MM.1S (cell line): ENCODE measurements at regions not wholly inside any gene's neighbourhood (a gene's known extent, or its start where the extent isn't known, plus 50 kb on each side); places are given as distances from the start of the nearest gene placed in this dataset.

ENCODE experiments used
- DNase-seq: peaks from one replicate; pipeline ENCODE4 v3.0.0-alpha.2; 2015
- H2AFZ ChIP-seq: fragments of 300-600 bp; sonication (generic); 2 replicates; pipeline ENCODE4 v1.6.0; 2016; ENCODE audit warnings: antibody characterized with exemption, low read length
- H3F3A ChIP-seq: fragments of 300-600 bp; sonication (generic); 2 replicates; pipeline ENCODE4 v1.6.1; 2016; ENCODE audit warnings: mild to moderate bottlenecking, antibody characterized with exemption, low read length, moderate library complexity, mixed read lengths; ENCODE audit not compliant: insufficient read depth
- H3K27ac ChIP-seq: fragments of 300-600 bp; sonication (generic); 2 replicates; pipeline ENCODE4 v1.5.1; 2016; ENCODE audit warnings: mild to moderate bottlenecking, low read length
- H3K27me3 ChIP-seq: fragments of 300-600 bp; sonication (generic); replicated peaks from 2 replicates; pipeline ENCODE4 v1.6.0; 2016; ENCODE audit warnings: low read length; ENCODE audit not compliant: insufficient read depth
- H3K36me3 ChIP-seq: fragments of 300-600 bp; sonication (generic); replicated peaks from 2 replicates; pipeline ENCODE4 v1.6.1; 2016; ENCODE audit warnings: mild to moderate bottlenecking, low read length, mixed read lengths; ENCODE audit not compliant: insufficient read depth
- H3K4me1 ChIP-seq: fragments of 300-600 bp; sonication (generic); 2 replicates; pipeline ENCODE4 v1.6.1; 2016; ENCODE audit warnings: low read length, mixed read lengths
- H3K4me2 ChIP-seq: fragments of 300-600 bp; sonication (generic); 2 replicates; pipeline ENCODE4 v1.6.0; 2016; ENCODE audit warnings: low read depth, low read length
- H3K4me3 ChIP-seq: fragments of 300-600 bp; sonication (generic); 2 replicates; pipeline ENCODE4 v1.5.1; 2016; ENCODE audit warnings: low read length, mixed read lengths
- H3K79me2 ChIP-seq: fragments of 300-600 bp; sonication (generic); 2 replicates; pipeline ENCODE4 v1.6.1; 2016; ENCODE audit warnings: mixed run types, low read length, mixed read lengths
- H3K9ac ChIP-seq: fragments of 300-600 bp; sonication (generic); 2 replicates; pipeline ENCODE4 v1.6.1; 2016; ENCODE audit warnings: low read length, mixed read lengths
- H3K9me2 ChIP-seq: fragments of 300-600 bp; sonication (generic); replicated peaks from 2 replicates; pipeline ENCODE4 v1.6.1; 2016; ENCODE audit warnings: mild to moderate bottlenecking, low read length, mixed read lengths; ENCODE audit not compliant: insufficient read depth
- H3K9me3 ChIP-seq: fragments of 300-600 bp; sonication (generic); replicated peaks from 2 replicates; pipeline ENCODE4 v1.6.1; 2016; ENCODE audit warnings: mild to moderate bottlenecking, low read length, mixed read lengths; ENCODE audit not compliant: insufficient read depth
- H4K20me1 ChIP-seq: fragments of 300-600 bp; sonication (generic); 2 replicates; pipeline ENCODE4 v1.6.1; 2016; ENCODE audit warnings: mild to moderate bottlenecking, low read length, moderate library complexity, mixed read lengths; ENCODE audit not compliant: insufficient read depth
- EZH2 ChIP-seq: fragments of 300-600 bp; sonication (generic); optimal IDR thresholded peaks from 2 replicates; pipeline ENCODE3; 2017; ENCODE audit warnings: low read depth, mild to moderate bottlenecking, antibody characterized with exemption, low read length, mixed read lengths
- EZH2phosphoT487 ChIP-seq: fragments of 300-600 bp; sonication (generic); IDR thresholded peaks from 2 replicates; pipeline ENCODE4 v1.6.1; 2018; ENCODE audit warnings: antibody characterized with exemption, low read length
- TF ChIP-seq, protein P1 (sequence below): fragments of 300-600 bp; sonication (generic); IDR thresholded peaks from 2 replicates; pipeline ENCODE4 v1.5.1; 2016; ENCODE audit warnings: antibody characterized with exemption, low read length, mixed read lengths

DNA sequence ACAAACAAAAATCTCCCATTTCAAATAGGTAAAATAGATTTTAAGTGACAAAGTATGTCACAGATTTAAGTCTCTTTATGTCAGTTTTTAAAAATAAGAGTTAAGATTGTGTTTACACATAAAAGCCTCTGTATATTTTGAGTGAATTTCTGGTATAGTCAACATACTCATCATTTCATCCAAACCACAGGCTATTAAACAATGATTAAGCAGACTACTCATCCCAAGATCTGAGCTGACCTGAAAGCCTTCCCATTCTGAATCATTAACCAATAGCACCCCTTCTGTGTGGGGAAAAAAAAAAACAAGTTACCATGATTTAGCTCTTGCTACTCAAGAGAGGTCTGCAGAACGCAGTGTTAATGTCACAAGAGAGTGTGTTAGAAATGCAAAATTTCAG, 284.4 kb upstream of the NBEA start:
- Histone ChIP-seq H3K4me1 (0 out of 2 replicates have a peak, but pooled peaks cover 4% of the 10 kb centered on the region), H3K4me3 (no peak overlapping the region), H3K79me2 (no peaks in the 10 kb centered on the region), H3K27ac (no peak overlapping the region), H3K9me3 (no peaks in the 10 kb centered on the region), H3K9ac (no peak overlapping the region), H3K36me3 (no peaks in the 10 kb centered on the region), H2AFZ (no peak overlapping the region), H3K4me2 (no peak overlapping the region), H3K27me3 (no peaks in the 10 kb centered on the region), H3K9me2 (no peaks in the 10 kb centered on the region), H3F3A (0 out of 2 replicates have a peak, but pooled peaks cover 8% of the 10 kb centered on the region), H4K20me1 (no peaks in the 10 kb centered on the region)
- TF ChIP-seq EZH2phosphoT487 = no peak
- TF ChIP-seq, protein P1, sequence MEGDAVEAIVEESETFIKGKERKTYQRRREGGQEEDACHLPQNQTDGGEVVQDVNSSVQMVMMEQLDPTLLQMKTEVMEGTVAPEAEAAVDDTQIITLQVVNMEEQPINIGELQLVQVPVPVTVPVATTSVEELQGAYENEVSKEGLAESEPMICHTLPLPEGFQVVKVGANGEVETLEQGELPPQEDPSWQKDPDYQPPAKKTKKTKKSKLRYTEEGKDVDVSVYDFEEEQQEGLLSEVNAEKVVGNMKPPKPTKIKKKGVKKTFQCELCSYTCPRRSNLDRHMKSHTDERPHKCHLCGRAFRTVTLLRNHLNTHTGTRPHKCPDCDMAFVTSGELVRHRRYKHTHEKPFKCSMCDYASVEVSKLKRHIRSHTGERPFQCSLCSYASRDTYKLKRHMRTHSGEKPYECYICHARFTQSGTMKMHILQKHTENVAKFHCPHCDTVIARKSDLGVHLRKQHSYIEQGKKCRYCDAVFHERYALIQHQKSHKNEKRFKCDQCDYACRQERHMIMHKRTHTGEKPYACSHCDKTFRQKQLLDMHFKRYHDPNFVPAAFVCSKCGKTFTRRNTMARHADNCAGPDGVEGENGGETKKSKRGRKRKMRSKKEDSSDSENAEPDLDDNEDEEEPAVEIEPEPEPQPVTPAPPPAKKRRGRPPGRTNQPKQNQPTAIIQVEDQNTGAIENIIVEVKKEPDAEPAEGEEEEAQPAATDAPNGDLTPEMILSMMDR = no peak
- no peak for TF ChIP-seq EZH2
- DNase-seq = no peak

DNA sequence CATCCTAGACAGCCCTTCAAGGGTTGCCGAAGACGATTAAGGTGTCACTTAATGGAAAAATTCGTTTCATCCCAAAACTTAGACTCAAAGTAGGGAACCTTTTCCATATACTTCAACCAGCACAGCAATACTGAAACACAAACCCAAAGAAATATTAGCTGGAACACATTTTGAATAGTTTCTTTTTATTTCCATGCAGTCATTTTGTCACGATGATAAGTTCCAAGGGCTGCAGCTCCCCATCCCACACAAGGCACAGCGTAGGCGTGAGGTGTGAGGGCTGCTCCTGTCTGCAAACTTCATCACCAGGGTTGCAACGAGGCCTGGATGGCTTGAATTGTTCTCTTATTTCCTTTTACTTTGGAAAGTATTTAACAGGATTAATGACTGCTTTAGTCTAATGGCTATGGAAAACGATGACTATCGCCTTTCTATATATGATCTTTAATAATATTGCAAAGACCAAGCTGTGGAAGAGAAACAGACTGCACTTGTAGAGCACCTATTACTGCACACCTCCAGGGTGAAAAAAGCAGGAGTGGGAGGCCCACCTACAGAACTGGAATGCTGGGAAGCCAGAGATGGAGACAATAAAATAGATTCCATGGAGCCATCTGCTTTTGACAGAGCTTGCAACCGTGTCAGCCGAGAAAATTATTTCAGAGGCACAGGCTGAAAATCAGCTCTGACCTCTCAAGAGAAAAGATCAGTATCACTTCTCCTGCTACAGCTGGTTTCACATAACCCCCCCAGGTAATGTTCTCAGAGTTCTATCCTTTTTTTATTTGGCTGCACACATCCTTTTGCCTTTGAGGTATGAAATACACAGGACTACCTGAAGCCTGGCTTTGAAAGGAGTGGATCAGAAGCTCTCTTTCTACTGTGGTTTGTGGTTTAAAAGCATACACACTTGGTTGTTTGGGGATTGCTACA, 274.5 kb upstream of the NBEA start:
- TF ChIP-seq, protein P1 = no peak
- no peak for TF ChIP-seq EZH2phosphoT487
- no peak for TF ChIP-seq EZH2
- Histone ChIP-seq H3K27me3 (no peaks in the 10 kb centered on the region), H3K36me3 (no peaks in the 10 kb centered on the region), H3K4me3 (no peak overlapping the region), H2AFZ (no peak overlapping the region), H3K27ac (no peak overlapping the region), H3K9ac (no peak overlapping the region), H4K20me1 (no peaks in the 10 kb centered on the region), H3K79me2 (no peaks in the 10 kb centered on the region), H3K4me1 (no peaks in the 10 kb centered on the region), H3K9me2 (no peaks in the 10 kb centered on the region), H3K9me3 (no peaks in the 10 kb centered on the region), H3F3A (no peaks in the 10 kb centered on the region), H3K4me2 (no peak overlapping the region)
- no peak for DNase-seq

DNA sequence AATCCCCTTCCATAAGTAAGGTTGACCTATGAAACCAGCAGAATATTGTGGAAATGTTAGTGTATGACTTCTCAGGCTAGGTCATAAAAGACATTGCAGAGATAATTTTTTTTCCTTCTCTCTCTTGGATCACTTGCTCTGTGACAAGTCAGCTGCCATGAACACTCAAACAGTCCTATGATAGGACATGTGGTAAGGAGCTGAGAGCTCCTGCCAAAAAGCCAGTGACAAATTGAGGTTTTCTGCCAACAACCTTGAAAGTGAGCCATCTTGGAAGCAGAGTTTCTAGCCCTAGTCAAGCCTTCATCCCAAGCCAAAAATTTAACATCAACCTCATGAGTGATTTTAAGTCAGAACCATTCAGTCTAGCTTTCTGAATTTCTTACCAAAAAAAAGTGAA, 270.9 kb upstream of the NBEA start:
- H3K9me3 ChIP-seq = no peaks in the 10 kb centered on the region
- no peak overlapping the region for H3K4me2 ChIP-seq
- no peak overlapping the region for H2AFZ ChIP-seq
- no peaks in the 10 kb centered on the region for H3K4me1 ChIP-seq
- no peaks in the 10 kb centered on the region for H3K9me2 ChIP-seq
- H3K79me2 ChIP-seq = no peaks in the 10 kb centered on the region
- H4K20me1 ChIP-seq = no peaks in the 10 kb centered on the region
- no peak for DNase-seq
- H3K27ac ChIP-seq = no peak overlapping the region
- TF ChIP-seq EZH2phosphoT487 = no peak
- no peak for TF ChIP-seq EZH2
- TF ChIP-seq, protein P1 = no peak
- no peaks in the 10 kb centered on the region for H3K36me3 ChIP-seq
- no peaks in the 10 kb centered on the region for H3K27me3 ChIP-seq
- no peaks in the 10 kb centered on the region for H3F3A ChIP-seq
- no peak overlapping the region for H3K4me3 ChIP-seq
- H3K9ac ChIP-seq = no peak overlapping the region
